ENCODE measurements at regions not wholly inside any gene's neighbourhood (a gene's known extent, or its start where the extent isn't known, plus 50 kb on each side); places are given as distances from the start of the nearest gene placed in this dataset.
"Not testable (repeated sequence)": the region's sequence is repeated elsewhere in the genome, so short reads cannot be mapped to it uniquely, and the experiment has no call there.

DNA sequence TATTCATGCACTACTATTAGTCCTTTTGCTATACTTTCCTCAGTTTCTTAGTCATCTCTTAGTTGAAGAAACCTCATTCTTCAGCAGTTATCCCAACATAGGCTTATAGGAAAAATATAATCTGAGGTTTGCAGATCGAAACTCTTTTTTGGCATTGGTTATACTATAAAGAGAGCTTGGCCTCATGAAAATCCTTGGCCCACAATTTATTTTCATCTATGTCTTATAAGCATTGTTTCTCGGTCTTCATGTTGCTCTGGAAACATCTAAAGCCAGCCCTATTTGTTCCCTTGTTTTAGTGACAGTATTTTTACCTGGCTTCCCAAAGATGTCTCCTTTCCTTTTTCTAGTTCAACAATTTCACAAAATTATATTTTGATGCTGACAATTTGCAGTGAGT lies 345.1 kb upstream of the PRKCQ start:
- DNase-seq (ENCODE audit: low read depth), result no peak

DNA sequence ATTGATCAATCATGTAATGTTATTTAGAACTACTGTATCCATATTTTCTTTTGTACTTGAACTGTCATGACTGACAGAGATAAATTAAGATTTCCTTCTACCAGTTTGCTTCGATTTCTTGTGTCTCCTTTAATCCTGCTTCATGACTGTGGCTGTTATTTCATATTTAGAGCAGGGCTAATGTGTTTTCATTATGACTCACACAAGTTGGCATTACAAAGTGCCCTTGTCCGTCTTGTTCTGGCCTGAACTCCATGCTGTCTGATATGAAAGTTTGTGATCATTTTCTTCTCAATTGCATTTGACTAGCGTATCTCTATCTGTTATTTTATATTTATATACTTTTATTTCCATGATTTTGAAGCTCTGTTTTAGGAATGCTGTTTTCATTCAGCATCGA lies 344.1 kb upstream of the PRKCQ start:
- DNase-seq (ENCODE audit: low read depth), result no peak

DNA sequence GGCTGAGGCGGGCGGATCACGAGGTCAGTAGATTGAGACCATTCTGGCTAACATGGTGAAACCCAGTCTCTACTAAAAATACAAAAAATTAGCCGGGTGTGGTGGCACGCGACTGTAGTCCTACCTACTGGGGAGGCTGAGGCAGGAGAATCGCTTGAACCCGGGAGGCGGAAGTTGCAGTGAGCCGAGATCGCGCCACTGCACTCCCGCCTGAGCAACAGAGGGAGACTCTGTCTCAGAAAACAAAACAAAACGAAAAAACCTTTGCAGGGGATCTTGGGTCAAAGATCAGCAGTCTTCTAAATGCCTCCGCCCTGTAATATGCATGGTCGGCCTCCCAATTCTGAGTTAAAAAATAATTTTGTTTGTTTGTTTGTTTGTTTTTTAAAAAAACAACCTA lies 340.9 kb upstream of the PRKCQ start:
- not testable (repeated sequence) for DNase-seq (ENCODE audit: low read depth)

DNA sequence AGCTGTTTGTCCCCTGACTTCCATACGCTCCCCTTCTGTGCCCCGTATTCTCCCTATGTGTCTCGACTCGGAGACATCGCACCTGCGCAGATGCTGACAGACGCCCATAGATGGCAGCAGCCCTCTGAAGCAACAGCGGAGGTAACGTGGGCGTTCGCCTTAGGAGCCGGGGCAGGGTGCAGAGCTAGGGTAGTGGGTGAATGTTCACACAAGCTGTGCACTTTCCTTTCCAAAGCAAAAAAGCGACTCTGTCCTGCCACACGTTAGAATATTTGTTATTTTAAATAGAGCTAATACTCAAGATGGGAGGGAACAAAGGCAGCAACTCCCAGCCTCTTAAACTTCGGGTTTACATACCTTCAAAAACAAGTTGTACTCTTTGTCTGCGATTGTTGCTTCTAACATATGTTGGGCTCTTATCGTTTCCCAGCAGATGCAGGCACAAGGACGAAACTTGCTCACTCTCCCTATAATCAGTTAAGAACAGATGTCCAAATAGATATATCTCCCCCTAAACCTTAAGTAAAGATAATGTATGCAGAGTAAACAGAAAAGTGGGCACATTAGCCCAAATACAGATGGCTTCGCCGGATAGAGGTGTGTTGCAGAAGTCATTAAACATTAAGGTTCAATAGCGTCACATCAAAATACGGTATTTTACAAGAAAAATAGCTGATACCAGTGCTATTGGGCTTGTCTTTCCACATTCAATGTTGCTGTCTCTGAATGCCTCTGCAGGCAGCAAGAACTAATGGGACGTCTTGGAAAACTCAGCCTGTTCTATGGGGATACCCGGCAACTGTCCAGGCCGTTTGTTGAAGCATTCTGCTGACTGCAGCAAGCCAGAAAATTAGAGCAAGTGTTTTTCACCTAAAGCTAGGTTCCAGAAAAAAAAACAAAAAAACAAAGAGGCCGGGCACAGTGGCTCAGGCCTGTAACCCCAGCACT lies 340.3 kb upstream of the PRKCQ start:
- peak; percentile 66 for DNase-seq (ENCODE audit: low read depth)

DNA sequence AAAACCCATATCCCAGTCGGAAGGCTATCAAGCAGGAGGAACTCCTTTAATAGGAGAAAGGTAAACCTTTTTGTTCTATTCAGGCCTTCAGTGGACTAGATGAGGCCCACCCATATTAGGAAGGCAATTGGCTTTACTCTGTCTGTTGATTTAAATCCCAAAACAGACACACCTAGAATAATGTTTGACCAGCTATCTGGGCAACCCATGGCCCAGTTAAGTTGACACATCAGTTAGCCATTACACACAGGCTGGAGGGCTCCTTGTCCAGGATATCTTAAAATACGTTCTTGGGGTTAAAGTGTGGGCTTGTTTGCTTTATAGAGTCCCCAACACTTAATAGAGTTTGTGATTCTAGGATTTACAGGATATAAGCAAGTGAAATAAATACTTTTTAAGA lies 339.0 kb upstream of the PRKCQ start:
- no peak for DNase-seq (ENCODE audit: low read depth)

DNA sequence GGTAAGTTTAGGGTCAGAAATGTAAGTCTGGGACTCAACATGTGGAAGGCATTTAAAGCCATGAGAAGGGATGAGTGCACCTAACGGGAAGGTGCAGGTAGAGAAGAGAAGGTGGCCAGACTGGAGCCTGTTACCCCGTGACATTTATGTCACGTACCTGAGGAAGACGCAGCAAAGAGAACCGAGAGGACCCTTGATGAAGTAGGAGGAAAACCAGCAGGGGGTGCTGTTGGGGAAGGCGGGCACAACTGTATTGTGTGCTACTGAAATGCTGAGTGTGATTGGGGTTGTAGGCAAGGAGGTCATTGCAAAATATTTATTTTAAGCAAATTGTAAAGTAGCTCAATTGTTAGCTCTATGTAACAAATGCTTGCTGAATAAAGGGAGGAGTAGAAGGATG lies 338.2 kb upstream of the PRKCQ start:
- DNase-seq (ENCODE audit: low read depth), result peak; percentile 40

DNA sequence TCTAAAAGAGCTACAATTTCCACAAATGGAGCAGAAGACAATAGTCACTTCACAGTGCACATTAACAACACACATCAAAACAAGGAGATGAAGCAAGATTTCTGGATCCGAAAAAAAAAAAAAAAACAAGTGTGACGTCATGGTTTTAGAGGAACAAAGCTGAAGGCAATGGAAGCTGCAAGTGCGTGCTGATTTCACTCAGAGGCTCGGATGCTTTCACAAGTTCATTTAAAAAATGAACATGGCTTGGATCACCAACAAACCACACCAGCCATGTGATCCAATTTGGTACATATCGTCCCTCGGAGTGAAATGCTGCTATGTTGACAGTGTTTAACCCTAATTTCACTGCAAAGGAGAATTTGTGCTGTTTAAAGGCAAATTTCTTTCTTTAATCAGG lies 337.0 kb upstream of the PRKCQ start:
- no peak for DNase-seq (ENCODE audit: low read depth)

DNA sequence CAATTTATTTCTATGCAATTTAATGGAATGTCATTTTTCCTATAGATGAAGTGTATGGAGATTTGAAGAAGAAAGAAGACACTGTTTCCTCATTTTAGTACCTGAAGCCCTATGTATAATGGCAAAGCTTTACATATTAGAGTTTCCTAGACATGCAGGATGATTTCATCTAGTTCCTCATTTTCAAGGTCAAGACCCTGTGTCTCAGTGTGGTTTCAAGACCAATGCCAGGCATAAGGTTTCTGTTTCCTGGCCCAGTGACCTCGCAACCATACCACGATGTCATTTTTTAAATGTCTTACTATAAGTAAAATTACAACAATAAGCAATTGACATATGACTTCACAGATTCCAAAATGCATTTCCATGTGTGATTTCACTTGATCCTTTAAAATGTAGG lies 336.5 kb upstream of the PRKCQ start:
- no peak for DNase-seq (ENCODE audit: low read depth)

DNA sequence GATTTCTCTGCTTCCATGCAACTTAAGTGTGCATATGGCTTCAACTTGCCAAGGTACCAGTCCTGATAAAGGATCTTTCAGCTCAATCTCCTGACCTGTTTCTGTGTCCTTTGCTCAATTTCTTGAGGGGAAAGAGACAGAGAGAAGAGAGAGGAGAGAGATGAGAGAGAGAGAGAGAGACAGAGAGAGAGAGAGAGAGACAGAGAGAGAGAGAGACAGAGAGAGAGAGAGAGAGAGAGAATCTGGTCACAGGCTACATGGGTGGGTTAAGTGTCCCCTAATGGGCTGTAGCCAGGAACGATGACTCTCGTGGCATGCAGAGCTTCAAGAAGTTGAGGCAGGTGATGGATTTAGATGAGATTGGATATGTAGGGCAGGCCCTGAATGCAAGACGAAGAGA lies 335.2 kb upstream of the PRKCQ start:
- no peak for DNase-seq (ENCODE audit: low read depth)

DNA sequence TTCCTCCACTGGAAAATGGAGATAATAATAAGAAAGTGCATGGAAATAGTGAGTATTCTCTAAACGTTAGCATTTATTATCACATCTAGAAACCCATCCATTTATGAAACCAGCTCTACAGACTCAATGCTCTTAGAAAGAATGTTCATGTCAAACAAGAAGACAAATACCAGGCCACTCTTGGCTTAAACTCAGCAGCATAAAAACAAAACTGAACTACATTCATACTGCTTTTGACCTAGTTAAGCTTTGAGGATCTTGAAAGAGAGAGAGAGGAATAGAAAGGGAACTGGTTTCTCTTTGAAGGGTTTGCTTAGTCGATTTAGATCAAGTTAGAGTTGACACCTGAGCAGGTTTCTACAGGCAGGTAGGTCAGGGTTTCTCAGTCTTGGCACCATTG lies 332.9 kb upstream of the PRKCQ start:
- no peak for DNase-seq (ENCODE audit: low read depth)

DNA sequence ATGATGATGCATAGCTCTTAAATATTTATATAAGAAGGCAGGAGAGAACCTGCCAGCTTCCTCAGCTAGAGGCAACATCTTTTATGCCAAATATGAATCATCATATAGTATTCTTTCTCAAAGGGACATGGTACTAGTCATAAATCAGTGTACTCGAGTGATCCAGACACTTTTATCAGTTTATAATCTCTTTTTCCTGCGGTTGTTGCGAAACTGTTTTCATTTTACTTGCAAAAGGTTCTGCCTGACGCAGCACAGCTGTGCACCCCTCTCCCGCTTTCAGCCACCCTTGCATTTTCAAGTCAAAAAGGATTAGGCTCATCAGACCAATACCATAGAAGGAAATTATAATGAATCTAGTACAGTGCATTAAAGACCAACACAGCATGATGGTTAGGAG lies 332.3 kb upstream of the PRKCQ start:
- DNase-seq (ENCODE audit: low read depth), result no peak

DNA sequence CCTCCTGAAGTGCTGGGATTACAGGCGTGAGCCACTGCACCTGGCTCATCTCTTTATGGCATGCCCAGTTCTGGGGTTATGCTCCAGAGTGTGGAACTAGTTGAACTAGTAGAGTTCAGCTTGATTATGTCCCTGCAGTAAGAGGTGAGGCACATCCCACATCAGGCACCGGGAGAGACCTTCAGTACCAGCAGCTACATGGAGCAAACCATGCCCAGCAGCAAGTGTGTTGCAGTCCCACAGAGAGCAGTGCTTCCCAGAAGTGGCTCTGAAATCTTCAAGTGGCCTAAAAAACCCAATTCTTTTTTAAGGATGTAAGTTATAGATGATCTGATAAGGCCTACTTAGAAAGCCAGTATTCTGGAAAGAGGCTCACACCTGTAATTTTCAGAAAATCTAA lies 331.9 kb upstream of the PRKCQ start:
- DNase-seq (ENCODE audit: low read depth), result no peak

DNA sequence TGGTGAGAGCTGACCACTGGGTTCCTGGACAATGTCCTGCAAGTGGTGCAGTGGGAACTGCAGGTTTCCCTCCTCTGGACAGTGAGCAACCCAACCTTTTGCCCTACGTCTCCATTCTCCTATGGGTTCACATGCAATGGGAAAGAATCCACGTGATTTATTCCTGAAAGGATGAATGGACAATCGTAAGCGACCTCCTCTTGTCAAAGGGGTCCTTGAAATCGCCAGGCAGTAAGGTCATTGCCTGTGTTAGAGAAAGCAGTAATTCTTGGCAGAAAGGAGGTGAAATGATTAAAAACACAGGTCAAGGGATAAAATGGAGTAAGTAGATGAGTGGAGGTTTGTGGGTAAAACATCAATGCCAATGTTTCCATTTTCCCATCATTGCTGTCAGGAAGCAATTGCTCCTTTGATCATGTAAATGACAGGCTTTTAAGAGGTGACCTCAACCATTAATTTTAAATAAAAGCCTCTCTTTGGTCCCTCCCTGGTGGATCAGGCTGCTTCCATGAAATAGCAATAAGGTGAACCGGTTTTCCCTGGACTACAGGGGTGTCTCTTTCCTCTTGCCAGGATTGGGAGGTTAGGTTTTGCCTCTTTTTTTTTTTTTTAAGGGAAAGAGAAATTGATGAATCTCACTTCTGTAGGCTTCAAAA lies 330.0 kb upstream of the PRKCQ start:
- DNase-seq (ENCODE audit: low read depth), result no peak

DNA sequence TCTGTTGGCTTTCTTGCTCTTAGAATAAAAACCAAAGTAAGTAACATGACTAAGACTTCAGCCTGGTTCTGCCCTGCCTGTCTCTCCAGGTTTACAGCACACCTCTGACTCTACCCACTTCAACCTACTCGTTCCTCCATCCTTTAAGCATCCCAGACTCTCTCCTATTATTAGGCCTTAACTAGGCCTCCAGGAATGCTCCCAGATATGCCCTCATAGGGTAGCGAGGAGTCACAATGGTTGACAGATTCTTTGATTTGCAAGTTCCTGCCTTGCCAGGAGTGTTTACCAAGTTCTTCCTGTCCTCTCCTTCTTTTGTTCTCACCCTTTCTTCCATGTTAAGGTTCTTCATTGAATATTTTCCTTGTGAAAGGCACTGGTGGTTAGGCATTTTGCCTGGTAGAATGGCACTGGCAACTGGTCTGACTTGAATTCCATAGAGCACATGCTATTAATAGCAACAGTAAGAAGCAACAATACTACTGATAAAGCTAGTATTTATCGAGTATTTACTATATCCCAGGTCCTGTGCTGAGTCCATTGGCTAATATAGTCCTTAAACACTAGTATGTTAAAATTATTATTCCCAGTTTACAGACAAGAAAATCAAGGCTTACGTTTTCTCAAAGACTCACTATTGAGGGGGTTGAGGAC lies 327.9 kb upstream of the PRKCQ start:
- DNase-seq (ENCODE audit: low read depth), result no peak

DNA sequence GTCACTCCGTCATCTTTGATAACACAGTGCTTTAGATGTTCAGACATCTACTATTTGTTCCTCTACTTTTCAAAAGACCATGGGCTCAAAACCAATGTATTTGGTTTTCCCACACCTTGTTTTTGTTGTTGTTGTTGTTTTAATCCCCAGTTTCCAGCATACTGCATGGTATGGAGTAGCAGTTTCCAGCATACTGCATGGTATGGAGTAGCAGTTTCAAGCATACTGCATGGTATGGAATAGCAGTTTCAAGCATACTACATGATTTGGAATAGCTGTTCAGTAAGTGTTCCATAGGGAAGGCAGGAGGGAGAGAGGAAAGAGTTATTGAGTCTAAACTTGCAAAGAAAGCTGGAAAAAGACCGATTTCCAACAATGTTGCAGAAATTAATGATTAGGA lies 314.3 kb upstream of the PRKCQ start:
- DNase-seq (ENCODE audit: low read depth), result no peak

DNA sequence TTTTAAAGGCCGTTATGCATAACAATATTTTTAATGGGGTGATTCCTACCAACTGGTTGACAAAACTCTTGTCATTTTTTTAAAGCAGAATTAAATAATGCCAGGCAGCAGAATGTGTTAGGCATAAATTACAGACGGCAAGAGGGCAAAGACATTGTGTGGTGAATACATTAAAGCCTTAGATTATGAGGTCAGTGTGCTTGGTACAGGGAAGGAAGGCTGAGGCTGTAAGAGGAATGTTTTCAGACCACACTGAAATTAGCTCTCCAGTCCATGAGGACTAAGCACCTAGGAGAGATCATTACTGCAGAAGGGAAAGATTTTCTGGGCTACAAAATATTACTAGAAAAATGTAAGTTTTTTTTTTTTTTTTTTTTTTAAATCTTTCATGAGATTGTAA lies 312.8 kb upstream of the PRKCQ start:
- no peak for DNase-seq (ENCODE audit: low read depth)

DNA sequence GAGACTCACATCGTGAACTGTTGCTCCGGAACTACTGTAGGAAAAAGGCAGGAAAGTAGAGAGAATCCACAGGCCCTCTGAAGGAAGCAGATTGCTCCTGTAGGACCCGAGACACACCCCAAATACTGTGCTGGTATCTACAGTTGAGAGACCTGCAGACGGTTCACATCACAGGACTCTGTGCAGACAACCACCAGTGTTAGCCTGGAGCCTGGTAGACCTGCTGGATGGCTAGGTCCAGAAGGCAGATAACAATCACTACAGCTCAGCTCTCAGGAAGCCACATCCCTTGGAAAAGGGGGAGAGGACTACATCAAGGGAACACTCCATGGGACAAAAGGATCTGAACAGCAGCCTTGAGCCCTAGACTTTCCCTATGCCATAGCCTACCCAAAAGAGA lies 311.8 kb upstream of the PRKCQ start:
- DNase-seq (ENCODE audit: low read depth), result no peak

DNA sequence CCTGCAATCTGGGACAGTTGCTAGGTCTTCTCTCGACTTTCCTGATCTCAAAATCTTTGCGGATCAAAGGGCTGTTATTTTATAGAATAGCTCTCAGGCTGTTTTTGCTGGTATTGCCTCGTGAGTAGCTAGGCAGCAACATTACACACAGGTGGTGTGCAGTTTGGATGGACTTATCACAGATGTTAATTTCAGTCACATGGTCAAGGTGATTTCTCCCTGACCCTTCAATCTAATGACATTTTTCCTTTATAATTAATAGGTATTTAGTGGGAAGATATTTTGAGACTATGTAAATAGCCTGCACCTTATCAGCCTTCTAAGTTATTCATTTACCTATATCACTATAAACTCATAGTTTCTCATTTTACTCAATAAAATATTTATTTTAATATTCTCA lies 309.6 kb upstream of the PRKCQ start:
- no peak for DNase-seq (ENCODE audit: low read depth)

DNA sequence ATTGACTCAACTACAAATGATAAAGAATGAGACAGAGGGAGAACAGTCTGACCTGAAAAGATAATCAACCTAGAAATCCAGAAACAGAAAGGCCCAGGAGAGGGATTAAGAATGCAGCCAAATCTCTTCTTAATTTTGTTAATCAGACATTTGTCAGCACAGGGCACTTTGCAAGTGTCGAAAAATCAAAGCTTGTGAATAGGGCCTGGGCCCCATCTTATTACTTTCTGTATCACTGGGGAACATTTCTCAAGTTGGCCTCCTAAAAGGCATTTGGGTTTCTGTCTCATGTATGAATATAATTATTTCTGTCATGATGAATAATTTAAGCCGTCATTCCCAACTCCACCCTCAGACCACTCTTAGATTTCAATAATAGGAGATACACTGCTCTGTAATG lies 308.4 kb upstream of the PRKCQ start:
- DNase-seq (ENCODE audit: low read depth), result no peak

DNA sequence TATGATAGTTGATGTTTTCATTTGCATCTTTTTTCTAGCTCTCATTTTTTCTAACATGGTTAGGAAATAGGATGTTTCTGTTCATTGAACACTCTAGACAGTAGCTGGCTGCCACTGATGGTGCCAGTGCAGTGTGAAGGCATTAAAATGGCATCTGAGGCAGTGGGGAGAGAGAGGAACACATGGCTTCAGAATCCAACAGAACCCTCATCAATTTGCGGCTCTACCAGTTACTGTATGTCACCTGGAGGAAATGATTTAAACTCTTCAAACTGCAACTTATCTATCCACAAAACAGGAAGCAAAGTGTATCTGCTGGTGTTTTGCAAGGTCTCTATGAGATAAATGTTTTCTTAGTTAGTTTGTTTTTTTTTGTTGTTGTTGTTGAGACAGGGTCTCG lies 305.2 kb upstream of the PRKCQ start:
- DNase-seq (ENCODE audit: low read depth), result no peak

DNA sequence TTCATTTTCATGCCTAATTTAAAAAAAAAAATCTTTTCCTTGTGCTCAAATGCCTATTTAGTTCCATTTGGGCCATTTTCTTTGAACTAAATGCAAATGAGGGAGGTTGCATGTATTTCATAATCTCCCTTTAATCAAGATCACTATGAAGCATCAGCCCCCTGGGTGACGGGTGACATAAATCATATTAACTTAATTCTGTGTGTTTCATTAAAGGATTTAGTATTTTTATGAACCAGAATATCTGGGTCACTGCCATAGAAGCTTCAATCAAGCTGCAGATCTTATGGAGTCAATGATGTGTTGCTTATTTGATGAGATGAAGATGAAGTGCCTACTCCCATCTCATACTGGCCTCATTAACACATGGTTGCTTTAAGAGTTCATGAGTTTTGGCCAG lies 301.9 kb upstream of the PRKCQ start:
- no peak for DNase-seq (ENCODE audit: low read depth)

DNA sequence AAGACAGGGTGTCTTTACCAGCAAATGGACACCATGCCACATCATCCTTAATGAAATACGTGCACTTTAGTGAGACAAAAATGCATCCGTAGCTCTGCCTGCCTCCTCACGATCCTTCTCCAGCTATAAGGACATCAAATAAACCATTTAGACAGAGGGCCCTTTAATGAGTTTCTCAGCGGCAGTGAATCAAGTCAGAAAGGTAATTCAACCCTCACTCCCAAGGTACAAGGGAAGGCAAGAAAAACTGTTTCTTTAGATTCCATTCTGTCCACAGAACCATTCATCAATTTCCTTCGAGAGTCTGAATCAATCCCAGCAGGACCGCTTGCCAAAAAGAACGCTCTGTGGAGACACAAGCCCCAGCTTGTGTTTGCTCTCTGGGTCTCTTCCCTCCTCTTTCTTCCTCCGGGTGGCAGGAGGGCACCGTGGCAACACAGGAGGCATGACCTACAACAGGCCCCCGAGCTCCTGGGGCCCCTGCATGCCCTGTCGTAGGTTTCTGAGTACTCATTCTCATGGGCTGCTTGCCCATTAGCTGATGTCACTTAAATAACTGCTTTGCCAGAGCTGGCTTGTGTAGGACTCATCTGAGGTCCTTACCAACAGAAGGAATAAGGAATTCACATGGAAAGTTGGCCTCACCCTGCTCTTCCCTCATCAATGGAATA lies 297.8 kb upstream of the PRKCQ start:
- DNase-seq (ENCODE audit: low read depth), result no peak

DNA sequence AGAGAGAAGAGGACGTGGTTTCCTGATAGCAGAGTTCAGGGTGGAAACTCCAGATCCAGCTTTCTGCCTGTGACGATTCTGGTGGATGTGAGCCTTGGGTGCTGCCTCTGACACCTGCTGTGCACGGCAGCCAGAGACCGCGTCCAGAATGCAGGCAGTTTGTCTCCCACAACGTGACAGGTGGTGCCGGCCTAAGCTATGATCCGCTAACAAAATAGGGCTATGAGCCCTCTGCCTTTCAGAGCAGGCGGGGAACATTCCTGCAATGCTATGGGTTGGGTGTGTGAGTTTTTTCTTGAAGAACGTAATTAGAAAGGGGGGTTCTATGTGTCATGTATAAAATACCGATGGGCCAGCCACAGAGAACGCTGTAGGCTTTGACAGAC lies 297.3 kb upstream of the PRKCQ start:
- DNase-seq (ENCODE audit: low read depth), result no peak

Data from stimulated activated CD8-positive, alpha-beta memory T cell treated with anti-CD3 and anti-CD28 coated beads, Interleukin-12 subunit alpha, Interleukin-12 subunit beta, amount 100 ng/mL, for 4 hours (primary cell).